ENCODE measurements at regions not wholly inside any gene's neighbourhood (a gene's known extent, or its start where the extent isn't known, plus 50 kb on each side); places are given as distances from the start of the nearest gene placed in this dataset.

DNA sequence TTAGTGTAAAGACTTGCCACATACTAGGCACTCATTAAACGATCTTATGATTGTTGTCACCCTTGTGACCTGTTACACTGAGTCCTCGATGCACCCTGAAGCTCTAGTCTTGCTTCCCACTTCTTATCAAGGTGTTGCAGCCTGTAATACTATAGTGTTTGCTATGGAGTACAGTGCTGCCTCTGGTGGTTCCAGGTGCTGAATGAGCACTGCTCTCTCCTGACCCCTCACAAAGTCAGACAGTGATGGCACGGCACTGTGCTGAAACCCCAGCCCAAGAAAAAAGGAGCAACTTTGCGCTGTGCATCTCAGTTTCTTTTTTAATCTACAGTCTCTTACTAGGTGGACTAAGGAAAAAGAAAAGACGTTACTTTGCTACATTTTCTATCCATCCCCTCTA, 106.3 kb downstream of the GC start:
- no CpG with 5 or more reads among the region's 5 CpGs for WGBS (ENCODE audit: extremely low coverage, insufficient coverage, low lambda C conversion rate)

DNA sequence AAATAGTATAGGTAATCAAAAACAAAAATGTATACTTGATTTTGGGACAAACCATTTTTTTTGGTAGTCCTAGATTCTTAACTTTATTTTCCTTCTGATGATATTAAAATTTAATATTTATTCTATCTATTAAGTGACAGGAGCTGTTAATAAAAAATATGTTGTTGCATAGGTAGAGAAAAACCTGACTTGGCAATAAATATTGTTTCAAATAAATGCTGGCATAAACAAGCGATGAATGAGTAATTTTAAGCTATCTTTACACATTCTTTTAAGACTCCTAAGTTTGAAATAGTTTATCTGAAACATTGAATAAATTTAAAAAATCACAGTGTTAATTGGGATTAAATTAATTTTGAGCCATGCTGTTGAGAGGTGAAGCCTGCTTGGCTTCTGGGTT, 114.6 kb downstream of the GC start:
- Histone ChIP-seq H3K27ac (ENCODE audit: low read depth, low read length) (no peak overlapping the region), H3K36me3 (ENCODE audit: control insufficient read depth, insufficient read depth, low read length) (no peaks in the 10 kb centered on the region), H2BK15ac (replicated peaks; ENCODE audit: low read depth) (no peak overlapping the region), H3K79me1 (ENCODE audit: low read length) (no peaks in the 10 kb centered on the region), H3K4me1 (ENCODE audit: control insufficient read depth, low read depth, low read length) (peaks cover 4% of the 10 kb centered on the region), H4K5ac (ENCODE audit: low read length) (no peak overlapping the region), H4K8ac (ENCODE audit: low read depth, low read length) (no peak overlapping the region), H3K56ac (ENCODE audit: low read length) (no peak overlapping the region), H2BK5ac (ENCODE audit: low read length) (no peak overlapping the region), H2BK120ac (ENCODE audit: low read depth, low read length) (no peak overlapping the region), H2AK5ac (ENCODE audit: low read length) (no peak overlapping the region), H3K27me3 (ENCODE audit: insufficient read depth, low read length, poor library complexity) (no peaks in the 10 kb centered on the region), H3K23ac (ENCODE audit: low read length) (no peak overlapping the region), H3K4me2 (ENCODE audit: low read length) (no peak overlapping the region), H3K18ac (ENCODE audit: low read length) (no peak overlapping the region), H3K4ac (ENCODE audit: low read depth, low read length) (no peak overlapping the region), H3K9ac (ENCODE audit: low read length) (no peak overlapping the region), H3K4me3 (ENCODE audit: low read length) (no peak overlapping the region), H3K79me2 (ENCODE audit: control insufficient read depth, insufficient read depth, low read length) (no peaks in the 10 kb centered on the region)
- no peak for DNase-seq
- no CpG with 5 or more reads among the region's 1 CpG for WGBS (ENCODE audit: extremely low coverage, insufficient coverage, low lambda C conversion rate)

More for the DNA sequence above, 106.3 kb downstream of the GC start:
- Histone ChIP-seq H3K27me3 (ENCODE audit: insufficient read depth, low read length, poor library complexity) (no peaks in the 10 kb centered on the region), H3K4ac (ENCODE audit: low read depth, low read length) (no peak overlapping the region), H4K8ac (ENCODE audit: low read depth, low read length) (no peak overlapping the region), H3K18ac (ENCODE audit: low read length) (no peak overlapping the region), H2BK5ac (ENCODE audit: low read length) (no peak overlapping the region), H3K4me1 (ENCODE audit: control insufficient read depth, low read depth, low read length) (no peaks in the 10 kb centered on the region), H3K9ac (ENCODE audit: low read length) (no peak overlapping the region), H4K5ac (ENCODE audit: low read length) (no peak overlapping the region), H3K36me3 (ENCODE audit: control insufficient read depth, insufficient read depth, low read length) (no peaks in the 10 kb centered on the region), H3K4me3 (ENCODE audit: low read length) (no peak overlapping the region), H2BK120ac (ENCODE audit: low read depth, low read length) (no peak overlapping the region), H3K56ac (ENCODE audit: low read length) (no peak overlapping the region), H3K27ac (ENCODE audit: low read depth, low read length) (no peak overlapping the region), H3K79me1 (ENCODE audit: low read length) (no peaks in the 10 kb centered on the region), H2AK5ac (ENCODE audit: low read length) (no peak overlapping the region), H3K23ac (ENCODE audit: low read length) (no peak overlapping the region), H3K4me2 (ENCODE audit: low read length) (no peak overlapping the region), H2BK15ac (replicated peaks; ENCODE audit: low read depth) (no peak overlapping the region), H3K79me2 (ENCODE audit: control insufficient read depth, insufficient read depth, low read length) (no peaks in the 10 kb centered on the region)
- no peak for DNase-seq

DNA sequence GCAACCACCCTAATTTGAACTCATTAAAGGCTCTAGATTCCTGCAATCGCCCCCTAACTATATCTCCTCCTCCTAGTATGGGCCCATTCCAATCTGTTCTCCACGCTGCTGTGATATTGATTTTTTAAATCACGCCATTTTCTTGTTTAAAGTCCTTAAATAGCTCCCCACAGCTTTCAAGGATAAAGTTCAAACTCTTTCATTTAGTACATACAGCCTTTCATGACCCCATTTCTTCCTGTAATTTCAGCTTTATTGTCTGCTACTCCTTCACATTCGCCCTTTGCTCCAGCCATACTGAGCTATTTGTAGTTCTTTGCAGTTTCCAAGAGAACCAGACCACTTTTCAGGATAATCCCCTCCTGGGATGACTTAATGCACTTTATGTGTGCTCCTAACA, 118.5 kb downstream of the GC start:
- no peak overlapping the region for H2AK5ac ChIP-seq (ENCODE audit: low read length)
- no peaks in the 10 kb centered on the region for H3K79me2 ChIP-seq (ENCODE audit: control insufficient read depth, insufficient read depth, low read length)
- H2BK15ac ChIP-seq (replicated peaks; ENCODE audit: low read depth) = no peak overlapping the region
- H3K27ac ChIP-seq (ENCODE audit: low read depth, low read length) = no peak overlapping the region
- H3K4me3 ChIP-seq (ENCODE audit: low read length) = no peak overlapping the region
- no peak overlapping the region for H2BK5ac ChIP-seq (ENCODE audit: low read length)
- peaks cover 4% of the 10 kb centered on the region for H3K4me1 ChIP-seq (ENCODE audit: control insufficient read depth, low read depth, low read length)
- no peak overlapping the region for H3K4ac ChIP-seq (ENCODE audit: low read depth, low read length)
- no peaks in the 10 kb centered on the region for H3K79me1 ChIP-seq (ENCODE audit: low read length)
- no peak overlapping the region for H2BK120ac ChIP-seq (ENCODE audit: low read depth, low read length)
- H3K56ac ChIP-seq (ENCODE audit: low read length) = no peak overlapping the region
- peak; percentile 21 for DNase-seq
- WGBS (ENCODE audit: extremely low coverage, insufficient coverage, low lambda C conversion rate) = no CpG with 5 or more reads among the region's 4 CpGs
- H4K8ac ChIP-seq (ENCODE audit: low read depth, low read length) = no peak overlapping the region
- no peaks in the 10 kb centered on the region for H3K27me3 ChIP-seq (ENCODE audit: insufficient read depth, low read length, poor library complexity)
- H3K4me2 ChIP-seq (ENCODE audit: low read length) = no peak overlapping the region
- no peak overlapping the region for H3K23ac ChIP-seq (ENCODE audit: low read length)
- H4K5ac ChIP-seq (ENCODE audit: low read length) = no peak overlapping the region
- H3K36me3 ChIP-seq (ENCODE audit: control insufficient read depth, insufficient read depth, low read length) = no peaks in the 10 kb centered on the region
- no peak overlapping the region for H3K9ac ChIP-seq (ENCODE audit: low read length)
- H3K18ac ChIP-seq (ENCODE audit: low read length) = no peak overlapping the region

DNA sequence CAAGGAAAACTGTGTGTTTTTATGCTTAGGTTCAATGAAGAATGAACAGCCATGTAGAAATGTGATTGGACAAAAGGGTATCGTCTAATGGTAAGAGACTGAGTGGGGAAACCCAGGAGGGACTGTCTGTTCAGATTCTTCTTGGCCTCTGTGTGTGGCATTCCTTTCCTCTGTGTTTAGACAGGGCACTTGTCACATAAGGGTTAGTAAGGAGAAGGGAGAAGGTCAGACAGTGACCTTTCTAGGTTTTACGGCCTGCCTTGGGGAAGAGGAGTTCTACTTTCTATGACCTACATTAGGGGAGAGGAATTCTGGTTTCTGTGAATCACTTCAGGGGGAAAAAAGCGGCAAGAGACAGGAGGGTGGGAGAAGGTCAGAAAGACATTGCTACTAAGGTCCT, 119.5 kb downstream of the GC start:
- H3K9ac ChIP-seq (ENCODE audit: low read length) = no peak overlapping the region
- no peak overlapping the region for H4K8ac ChIP-seq (ENCODE audit: low read depth, low read length)
- H3K23ac ChIP-seq (ENCODE audit: low read length) = no peak overlapping the region
- no peak overlapping the region for H3K27ac ChIP-seq (ENCODE audit: low read depth, low read length)
- H3K36me3 ChIP-seq (ENCODE audit: control insufficient read depth, insufficient read depth, low read length) = no peaks in the 10 kb centered on the region
- H3K27me3 ChIP-seq (ENCODE audit: insufficient read depth, low read length, poor library complexity) = no peaks in the 10 kb centered on the region
- no peak overlapping the region for H2BK5ac ChIP-seq (ENCODE audit: low read length)
- no peak overlapping the region for H2BK120ac ChIP-seq (ENCODE audit: low read depth, low read length)
- no peak overlapping the region for H2AK5ac ChIP-seq (ENCODE audit: low read length)
- no peak overlapping the region for H3K4me2 ChIP-seq (ENCODE audit: low read length)
- no peaks in the 10 kb centered on the region for H3K79me1 ChIP-seq (ENCODE audit: low read length)
- no peak overlapping the region for H2BK15ac ChIP-seq (replicated peaks; ENCODE audit: low read depth)
- DNase-seq = no peak
- no peak overlapping the region for H4K5ac ChIP-seq (ENCODE audit: low read length)
- H3K4me3 ChIP-seq (ENCODE audit: low read length) = no peak overlapping the region
- WGBS (ENCODE audit: extremely low coverage, insufficient coverage, low lambda C conversion rate) = no CpG with 5 or more reads among the region's 3 CpGs
- H3K4me1 ChIP-seq (ENCODE audit: control insufficient read depth, low read depth, low read length) = peaks cover 4% of the 10 kb centered on the region
- H3K56ac ChIP-seq (ENCODE audit: low read length) = no peak overlapping the region
- no peak overlapping the region for H3K18ac ChIP-seq (ENCODE audit: low read length)
- H3K79me2 ChIP-seq (ENCODE audit: control insufficient read depth, insufficient read depth, low read length) = no peaks in the 10 kb centered on the region
- no peak overlapping the region for H3K4ac ChIP-seq (ENCODE audit: low read depth, low read length)

DNA sequence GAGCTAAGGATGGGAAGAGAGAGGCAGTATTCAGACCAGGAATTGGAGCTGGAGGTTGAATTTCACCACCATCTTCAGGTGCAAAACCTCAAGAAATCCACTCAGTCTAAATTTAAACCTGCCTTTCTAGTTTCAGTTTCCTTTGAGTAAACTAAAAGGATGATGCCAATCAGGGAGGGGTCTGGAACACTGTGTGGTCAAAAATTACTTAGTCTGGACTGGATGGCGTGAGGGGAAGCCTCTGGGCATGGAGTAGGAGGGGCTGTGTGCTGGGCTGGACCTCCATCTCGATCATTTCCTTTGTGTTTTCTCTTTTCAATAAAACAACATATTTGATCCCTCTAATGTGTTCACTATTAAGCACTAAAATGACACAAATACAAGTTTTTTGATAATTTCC, 120.1 kb downstream of the GC start:
- Histone ChIP-seq H3K4me1 (ENCODE audit: control insufficient read depth, low read depth, low read length) (peaks cover 4% of the 10 kb centered on the region), H4K5ac (ENCODE audit: low read length) (no peak overlapping the region), H4K8ac (ENCODE audit: low read depth, low read length) (no peak overlapping the region), H3K79me2 (ENCODE audit: control insufficient read depth, insufficient read depth, low read length) (no peaks in the 10 kb centered on the region), H3K18ac (ENCODE audit: low read length) (no peak overlapping the region), H3K4me3 (ENCODE audit: low read length) (no peak overlapping the region), H3K4me2 (ENCODE audit: low read length) (no peak overlapping the region), H3K9ac (ENCODE audit: low read length) (no peak overlapping the region), H3K36me3 (ENCODE audit: control insufficient read depth, insufficient read depth, low read length) (no peaks in the 10 kb centered on the region), H3K56ac (ENCODE audit: low read length) (no peak overlapping the region), H3K4ac (ENCODE audit: low read depth, low read length) (no peak overlapping the region), H3K23ac (ENCODE audit: low read length) (no peak overlapping the region), H2BK15ac (replicated peaks; ENCODE audit: low read depth) (no peak overlapping the region), H3K27ac (ENCODE audit: low read depth, low read length) (no peak overlapping the region), H2BK120ac (ENCODE audit: low read depth, low read length) (no peak overlapping the region), H2AK5ac (ENCODE audit: low read length) (no peak overlapping the region), H2BK5ac (ENCODE audit: low read length) (no peak overlapping the region), H3K27me3 (ENCODE audit: insufficient read depth, low read length, poor library complexity) (no peaks in the 10 kb centered on the region), H3K79me1 (ENCODE audit: low read length) (no peaks in the 10 kb centered on the region)
- no peak for DNase-seq
- WGBS (ENCODE audit: extremely low coverage, insufficient coverage, low lambda C conversion rate) = no CpG with 5 or more reads among the region's 2 CpGs

DNA sequence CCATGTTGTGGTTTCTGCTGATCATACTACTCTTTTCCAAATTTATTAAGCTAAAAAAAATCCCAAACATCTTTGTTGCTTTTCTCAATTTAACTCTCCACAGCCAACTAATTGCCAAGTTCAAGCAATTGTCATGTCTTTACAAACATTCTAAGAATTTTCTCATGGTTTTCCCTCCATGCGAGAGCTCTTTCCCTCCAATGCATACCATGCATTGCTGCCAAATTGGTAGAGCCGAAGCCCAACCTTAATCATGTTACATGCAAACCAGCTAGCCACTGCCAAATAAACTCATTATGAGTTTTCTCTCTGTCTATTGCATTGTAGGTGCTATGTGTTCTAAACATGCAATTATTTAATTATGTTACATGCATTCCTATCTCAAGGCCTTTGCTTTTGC, 123.9 kb downstream of the GC start:
- H3K27ac ChIP-seq (ENCODE audit: low read depth, low read length) = no peak overlapping the region
- no peak overlapping the region for H4K8ac ChIP-seq (ENCODE audit: low read depth, low read length)
- peak; percentile 83 for DNase-seq
- H3K27me3 ChIP-seq (ENCODE audit: insufficient read depth, low read length, poor library complexity) = no peaks in the 10 kb centered on the region
- no peak overlapping the region for H4K5ac ChIP-seq (ENCODE audit: low read length)
- H3K36me3 ChIP-seq (ENCODE audit: control insufficient read depth, insufficient read depth, low read length) = no peaks in the 10 kb centered on the region
- H3K4ac ChIP-seq (ENCODE audit: low read depth, low read length) = no peak overlapping the region
- no peak overlapping the region for H2BK5ac ChIP-seq (ENCODE audit: low read length)
- WGBS (ENCODE audit: extremely low coverage, insufficient coverage, low lambda C conversion rate) = no CpG with 5 or more reads among the region's 2 CpGs
- H2AK5ac ChIP-seq (ENCODE audit: low read length) = no peak overlapping the region
- no peak overlapping the region for H3K18ac ChIP-seq (ENCODE audit: low read length)
- no peak overlapping the region for H3K23ac ChIP-seq (ENCODE audit: low read length)
- H3K79me1 ChIP-seq (ENCODE audit: low read length) = no peaks in the 10 kb centered on the region
- no peak overlapping the region for H3K4me3 ChIP-seq (ENCODE audit: low read length)
- H3K4me2 ChIP-seq (ENCODE audit: low read length) = no peak overlapping the region
- H2BK15ac ChIP-seq (replicated peaks; ENCODE audit: low read depth) = no peak overlapping the region
- H3K4me1 ChIP-seq (ENCODE audit: control insufficient read depth, low read depth, low read length) = peaks cover 1% of the 10 kb centered on the region
- no peak overlapping the region for H3K56ac ChIP-seq (ENCODE audit: low read length)
- H3K79me2 ChIP-seq (ENCODE audit: control insufficient read depth, insufficient read depth, low read length) = no peaks in the 10 kb centered on the region
- H3K9ac ChIP-seq (ENCODE audit: low read length) = no peak overlapping the region
- no peak overlapping the region for H2BK120ac ChIP-seq (ENCODE audit: low read depth, low read length)
